BE2C (cell line): ENCODE measurements at regions not wholly inside any gene's neighbourhood (a gene's known extent, or its start where the extent isn't known, plus 50 kb on each side); places are given as distances from the start of the nearest gene placed in this dataset.

Experiments used
- DNase-seq: peaks from one replicate; pipeline ENCODE4 v3.0.0-alpha.2; 2020
- H3K27me3 ChIP-seq: fragments of 250-450 bp; sonication (Bioruptor Pico); 2 replicates; pipeline ENCODE4 v1.5.1; 2020; ENCODE audit warnings: mild to moderate bottlenecking
- H3K36me3 ChIP-seq: fragments of 250-450 bp; sonication (Bioruptor Pico); 2 replicates; pipeline ENCODE4 v1.5.1; 2020; ENCODE audit warnings: mild to moderate bottlenecking
- H3K4me1 ChIP-seq: fragments of 250-450 bp; sonication (Bioruptor Pico); 2 replicates; pipeline ENCODE4 v1.5.1; 2020
- H3K4me3 ChIP-seq: 2 replicates; pipeline ENCODE4 v1.5.1; 2011; ENCODE audit warnings: low read depth, low read length
- H3K9me3 ChIP-seq: fragments of 250-450 bp; sonication (Bioruptor Pico); 2 replicates; pipeline ENCODE4 v1.5.1; 2020
- TF ChIP-seq, protein P1 (sequence below): IDR thresholded peaks from 2 replicates; pipeline ENCODE4 v1.5.1; 2012; ENCODE audit warnings: mild to moderate bottlenecking, low read depth, low read length

DNA sequence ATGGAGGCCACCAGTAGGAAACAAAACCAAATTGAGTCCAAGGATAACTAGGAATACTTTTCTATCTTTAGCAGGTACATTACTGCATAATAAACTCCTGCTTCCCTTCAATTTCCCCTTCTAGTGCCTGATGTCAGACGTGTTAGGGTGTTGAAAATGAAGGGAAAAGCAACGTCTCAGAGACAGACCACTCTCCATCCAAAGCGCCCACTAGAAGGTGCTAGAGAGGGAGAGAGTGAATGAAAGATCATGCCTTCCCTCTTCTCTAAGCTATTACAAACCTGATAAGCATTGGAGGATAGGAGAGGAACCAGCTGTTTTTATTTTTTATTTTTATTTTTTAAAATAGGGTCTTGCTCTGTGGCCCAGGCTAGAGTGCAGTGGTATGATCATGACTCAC, 64.1 kb downstream of the ZNF641 start:
- TF ChIP-seq, protein P1, sequence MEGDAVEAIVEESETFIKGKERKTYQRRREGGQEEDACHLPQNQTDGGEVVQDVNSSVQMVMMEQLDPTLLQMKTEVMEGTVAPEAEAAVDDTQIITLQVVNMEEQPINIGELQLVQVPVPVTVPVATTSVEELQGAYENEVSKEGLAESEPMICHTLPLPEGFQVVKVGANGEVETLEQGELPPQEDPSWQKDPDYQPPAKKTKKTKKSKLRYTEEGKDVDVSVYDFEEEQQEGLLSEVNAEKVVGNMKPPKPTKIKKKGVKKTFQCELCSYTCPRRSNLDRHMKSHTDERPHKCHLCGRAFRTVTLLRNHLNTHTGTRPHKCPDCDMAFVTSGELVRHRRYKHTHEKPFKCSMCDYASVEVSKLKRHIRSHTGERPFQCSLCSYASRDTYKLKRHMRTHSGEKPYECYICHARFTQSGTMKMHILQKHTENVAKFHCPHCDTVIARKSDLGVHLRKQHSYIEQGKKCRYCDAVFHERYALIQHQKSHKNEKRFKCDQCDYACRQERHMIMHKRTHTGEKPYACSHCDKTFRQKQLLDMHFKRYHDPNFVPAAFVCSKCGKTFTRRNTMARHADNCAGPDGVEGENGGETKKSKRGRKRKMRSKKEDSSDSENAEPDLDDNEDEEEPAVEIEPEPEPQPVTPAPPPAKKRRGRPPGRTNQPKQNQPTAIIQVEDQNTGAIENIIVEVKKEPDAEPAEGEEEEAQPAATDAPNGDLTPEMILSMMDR = peak; percentile 63
- Histone ChIP-seq H3K27me3 (peaks cover 6% of the 10 kb centered on the region), H3K4me3 (no peak overlapping the region), H3K4me1 (no peaks in the 10 kb centered on the region), H3K9me3 (no peaks in the 10 kb centered on the region), H3K36me3 (no peaks in the 10 kb centered on the region)
- no peak for DNase-seq

- H3K4me3 ChIP-seq = no peak overlapping the region
- TF ChIP-seq, protein P1 = no peak
These were observed 64.7 kb downstream of the ZNF641 start for GRCh38 chr12:48285751-48286650.

DNA sequence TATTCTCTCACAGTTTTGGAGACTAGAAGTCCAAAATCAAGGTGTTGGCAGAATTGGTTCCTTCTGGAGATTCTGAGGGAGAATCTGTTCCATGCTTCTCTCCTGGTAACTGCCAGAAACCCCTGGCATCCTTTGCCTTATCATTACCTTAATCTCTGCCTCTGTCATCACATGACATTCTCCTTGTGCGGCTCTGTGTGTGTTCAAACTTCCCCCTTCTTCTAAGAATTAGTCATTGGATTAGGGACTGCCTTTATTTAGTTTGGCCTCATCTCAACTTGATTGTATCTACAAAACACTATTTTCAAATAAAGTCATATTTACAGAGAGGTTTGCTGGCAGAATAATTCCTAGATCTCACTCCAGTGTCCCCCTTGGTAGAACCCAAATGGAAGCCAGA, 68.9 kb downstream of the ZNF641 start:
- Histone ChIP-seq H3K27me3 (no peaks in the 10 kb centered on the region; the same call in 1 of the 2 replicates), H3K4me1 (no peaks in the 10 kb centered on the region), H3K4me3 (no peak overlapping the region), H3K9me3 (no peaks in the 10 kb centered on the region), H3K36me3 (no peaks in the 10 kb centered on the region)
- DNase-seq = no peak
- TF ChIP-seq, protein P1 = no peak

More at GRCh38 chr12:48285751-48286650, 64.7 kb downstream of the ZNF641 start:
- H3K9me3 ChIP-seq = no peaks in the 10 kb centered on the region
- peaks cover 6% of the 10 kb centered on the region for H3K27me3 ChIP-seq
- no peaks in the 10 kb centered on the region for H3K4me1 ChIP-seq
- no peaks in the 10 kb centered on the region for H3K36me3 ChIP-seq
- DNase-seq = no peak

DNA sequence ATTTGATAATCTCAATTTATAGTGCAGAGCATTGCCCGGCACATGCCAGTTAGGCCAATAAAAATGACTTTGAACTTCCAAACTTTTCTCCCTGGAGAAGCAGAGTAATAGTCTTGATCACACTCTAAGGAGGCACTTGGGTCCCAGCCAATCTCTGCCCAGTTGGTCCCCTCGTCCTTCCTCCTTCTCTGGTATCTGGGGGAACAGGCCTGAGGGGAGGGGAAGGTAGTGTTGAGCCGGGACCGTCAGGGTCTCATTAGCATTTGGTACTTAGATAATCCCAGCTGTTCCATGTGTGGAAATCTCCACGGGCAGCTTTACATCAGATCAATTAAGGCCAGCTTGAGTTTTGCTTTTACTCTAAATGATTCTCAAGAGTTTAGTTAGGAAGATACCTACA, 70.1 kb downstream of the ZNF641 start:
- no peak overlapping the region for H3K4me3 ChIP-seq
- no peak for DNase-seq
- TF ChIP-seq, protein P1 = no peak
- H3K27me3 ChIP-seq = no peaks in the 10 kb centered on the region
- no peaks in the 10 kb centered on the region for H3K4me1 ChIP-seq
- H3K9me3 ChIP-seq = no peaks in the 10 kb centered on the region
- no peaks in the 10 kb centered on the region for H3K36me3 ChIP-seq

DNA sequence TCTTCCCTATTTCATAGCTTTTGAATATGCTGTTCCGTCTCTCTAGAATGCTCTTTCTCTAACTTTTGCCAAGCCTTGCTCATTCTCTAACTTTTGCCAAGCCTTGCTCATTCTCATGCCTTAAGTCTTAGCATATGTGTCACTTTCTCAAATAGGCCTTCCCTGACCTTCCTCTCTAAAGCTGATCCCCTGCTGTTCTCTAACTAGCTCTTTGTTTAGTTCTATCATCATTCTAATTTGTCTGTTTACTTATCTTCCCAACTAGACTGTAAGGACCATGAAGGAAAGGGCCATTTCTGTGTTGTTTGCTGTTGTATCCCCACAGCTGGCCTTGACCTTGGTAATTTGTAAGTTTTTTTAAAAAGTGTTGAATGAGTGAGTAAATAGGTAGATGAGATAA, 71.1 kb downstream of the ZNF641 start:
- DNase-seq = no peak

More for the DNA sequence above, 71.1 kb downstream of the ZNF641 start:
- H3K36me3 ChIP-seq = no peaks in the 10 kb centered on the region
- H3K27me3 ChIP-seq = no peaks in the 10 kb centered on the region
- no peak overlapping the region for H3K4me3 ChIP-seq
- H3K4me1 ChIP-seq = no peaks in the 10 kb centered on the region
- TF ChIP-seq, protein P1 = no peak
- H3K9me3 ChIP-seq = no peaks in the 10 kb centered on the region
